ENCODE measurements at regions not wholly inside any gene's neighbourhood (a gene's known extent, or its start where the extent isn't known, plus 50 kb on each side); places are given as distances from the start of the nearest gene placed in this dataset.

DNA sequence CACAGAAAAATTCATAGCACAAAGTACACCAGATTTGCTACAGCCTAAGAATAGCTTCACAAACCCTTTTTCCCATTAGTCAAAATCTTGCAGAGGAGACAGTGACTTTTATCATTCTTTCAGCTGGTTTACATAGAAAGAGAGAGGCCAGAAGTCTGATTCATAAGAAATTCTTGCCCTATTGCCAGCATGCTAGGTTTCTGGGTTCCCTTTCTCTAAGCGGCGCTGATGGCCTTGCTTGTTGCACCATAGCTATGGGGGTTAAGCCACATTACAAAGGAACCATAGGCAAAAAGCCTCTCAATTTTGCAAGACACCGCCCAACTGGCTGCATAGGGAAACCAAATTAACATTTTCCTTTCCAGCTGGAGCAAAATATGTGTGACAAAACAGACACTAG lies 87.4 kb downstream of the ZNF467 start:
- DNase-seq (ENCODE audit: low spot score) (no peak), ATAC-seq (no peak)
- no peak for TF ChIP-seq NR2C2 (CRISPR knock-in tag; IDR thresholded peaks at IDR 0.05)
- TF ChIP-seq, protein P1, sequence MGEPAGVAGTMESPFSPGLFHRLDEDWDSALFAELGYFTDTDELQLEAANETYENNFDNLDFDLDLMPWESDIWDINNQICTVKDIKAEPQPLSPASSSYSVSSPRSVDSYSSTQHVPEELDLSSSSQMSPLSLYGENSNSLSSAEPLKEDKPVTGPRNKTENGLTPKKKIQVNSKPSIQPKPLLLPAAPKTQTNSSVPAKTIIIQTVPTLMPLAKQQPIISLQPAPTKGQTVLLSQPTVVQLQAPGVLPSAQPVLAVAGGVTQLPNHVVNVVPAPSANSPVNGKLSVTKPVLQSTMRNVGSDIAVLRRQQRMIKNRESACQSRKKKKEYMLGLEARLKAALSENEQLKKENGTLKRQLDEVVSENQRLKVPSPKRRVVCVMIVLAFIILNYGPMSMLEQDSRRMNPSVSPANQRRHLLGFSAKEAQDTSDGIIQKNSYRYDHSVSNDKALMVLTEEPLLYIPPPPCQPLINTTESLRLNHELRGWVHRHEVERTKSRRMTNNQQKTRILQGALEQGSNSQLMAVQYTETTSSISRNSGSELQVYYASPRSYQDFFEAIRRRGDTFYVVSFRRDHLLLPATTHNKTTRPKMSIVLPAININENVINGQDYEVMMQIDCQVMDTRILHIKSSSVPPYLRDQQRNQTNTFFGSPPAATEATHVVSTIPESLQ (CRISPR knock-in tag; IDR thresholded peaks at IDR 0.05), result no peak
- no peak for TF ChIP-seq USF2 (CRISPR knock-in tag; IDR thresholded peaks at IDR 0.05)
- TF ChIP-seq ATF1 (CRISPR knock-in tag; IDR thresholded peaks at IDR 0.05), result no peak
- TF ChIP-seq ZNF138 (CRISPR knock-in tag; conservative IDR thresholded peaks at IDR 0.05), result no peak
- TF ChIP-seq NR1H2 (CRISPR knock-in tag; IDR thresholded peaks at IDR 0.05), result no peak
- TF ChIP-seq, protein P2, sequence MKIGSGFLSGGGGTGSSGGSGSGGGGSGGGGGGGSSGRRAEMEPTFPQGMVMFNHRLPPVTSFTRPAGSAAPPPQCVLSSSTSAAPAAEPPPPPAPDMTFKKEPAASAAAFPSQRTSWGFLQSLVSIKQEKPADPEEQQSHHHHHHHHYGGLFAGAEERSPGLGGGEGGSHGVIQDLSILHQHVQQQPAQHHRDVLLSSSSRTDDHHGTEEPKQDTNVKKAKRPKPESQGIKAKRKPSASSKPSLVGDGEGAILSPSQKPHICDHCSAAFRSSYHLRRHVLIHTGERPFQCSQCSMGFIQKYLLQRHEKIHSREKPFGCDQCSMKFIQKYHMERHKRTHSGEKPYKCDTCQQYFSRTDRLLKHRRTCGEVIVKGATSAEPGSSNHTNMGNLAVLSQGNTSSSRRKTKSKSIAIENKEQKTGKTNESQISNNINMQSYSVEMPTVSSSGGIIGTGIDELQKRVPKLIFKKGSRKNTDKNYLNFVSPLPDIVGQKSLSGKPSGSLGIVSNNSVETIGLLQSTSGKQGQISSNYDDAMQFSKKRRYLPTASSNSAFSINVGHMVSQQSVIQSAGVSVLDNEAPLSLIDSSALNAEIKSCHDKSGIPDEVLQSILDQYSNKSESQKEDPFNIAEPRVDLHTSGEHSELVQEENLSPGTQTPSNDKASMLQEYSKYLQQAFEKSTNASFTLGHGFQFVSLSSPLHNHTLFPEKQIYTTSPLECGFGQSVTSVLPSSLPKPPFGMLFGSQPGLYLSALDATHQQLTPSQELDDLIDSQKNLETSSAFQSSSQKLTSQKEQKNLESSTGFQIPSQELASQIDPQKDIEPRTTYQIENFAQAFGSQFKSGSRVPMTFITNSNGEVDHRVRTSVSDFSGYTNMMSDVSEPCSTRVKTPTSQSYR (CRISPR knock-in tag; IDR thresholded peaks at IDR 0.05), result no peak
- TF ChIP-seq, protein P3, sequence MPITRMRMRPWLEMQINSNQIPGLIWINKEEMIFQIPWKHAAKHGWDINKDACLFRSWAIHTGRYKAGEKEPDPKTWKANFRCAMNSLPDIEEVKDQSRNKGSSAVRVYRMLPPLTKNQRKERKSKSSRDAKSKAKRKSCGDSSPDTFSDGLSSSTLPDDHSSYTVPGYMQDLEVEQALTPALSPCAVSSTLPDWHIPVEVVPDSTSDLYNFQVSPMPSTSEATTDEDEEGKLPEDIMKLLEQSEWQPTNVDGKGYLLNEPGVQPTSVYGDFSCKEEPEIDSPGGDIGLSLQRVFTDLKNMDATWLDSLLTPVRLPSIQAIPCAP (CRISPR knock-in tag; IDR thresholded peaks at IDR 0.05), result no peak
- no peak for TF ChIP-seq PREB (CRISPR knock-in tag; IDR thresholded peaks at IDR 0.05; ENCODE audit: borderline replicate concordance)
- peak overlapping the region; percentile 32; the same call in 1 of the 2 replicates for H3K27ac Mint-ChIP-seq
- ChIA-PET POLR2A (no interaction called here), CTCF (interaction anchor here (0.6 to 5.7 kb wide), 7 partner anchors 15 to 1024 kb away, joined by 3 to 50 read pairs (median 4); no protein-coding TSS in a partner anchor)
- H3K9me3 Mint-ChIP-seq, result peaks cover 17% of the 10 kb centered on the region
- no peak overlapping the region for H3K4me3 Mint-ChIP-seq
- peaks cover 51% of the 10 kb centered on the region for H3K4me1 Mint-ChIP-seq
- H3K27me3 Mint-ChIP-seq (ENCODE audit: low read depth), result no peaks in the 10 kb centered on the region
- no peaks in the 10 kb centered on the region; the same call in 1 of the 2 replicates for H3K36me3 Mint-ChIP-seq

DNA sequence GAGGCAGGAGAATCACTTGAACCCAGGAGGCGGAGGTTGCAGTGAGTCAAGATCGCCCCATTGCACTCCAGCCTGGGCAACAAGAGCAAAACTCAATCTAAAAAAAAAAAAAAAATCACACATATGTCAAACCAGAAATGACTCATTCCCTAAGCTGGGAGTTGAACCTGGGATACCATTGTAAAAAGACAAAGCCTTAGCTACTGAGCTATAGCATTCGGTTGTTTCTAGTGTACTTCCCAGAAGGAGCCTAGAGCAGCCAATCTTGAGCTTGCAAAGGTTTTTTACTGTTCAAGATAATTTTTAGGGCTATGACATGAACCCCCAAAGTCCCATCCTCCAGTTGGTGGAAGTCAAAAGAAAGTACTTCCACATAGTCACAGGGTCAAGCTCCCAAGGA lies 87.9 kb downstream of the ZNF467 start:
- Mint-ChIP-seq H3K36me3 (no peaks in the 10 kb centered on the region; the same call in 1 of the 2 replicates), H3K9me3 (peaks cover 23% of the 10 kb centered on the region), H3K4me3 (no peak overlapping the region), H3K27me3 (ENCODE audit: low read depth) (no peaks in the 10 kb centered on the region), H3K27ac (no peak overlapping the region), H3K4me1 (peaks cover 51% of the 10 kb centered on the region)
- no peak for DNase-seq (ENCODE audit: low spot score)
- ChIA-PET CTCF (interaction anchor here (0.6 to 5.7 kb wide), 5 partner anchors 14 to 619 kb away, joined by 3 to 50 read pairs (median 3); no protein-coding TSS in a partner anchor), POLR2A (interaction anchor here (0.6 kb wide), 1 partner anchor 49 kb away, joined by 3 read pairs; no protein-coding TSS in a partner anchor)
- TF ChIP-seq, protein P3 (CRISPR knock-in tag; IDR thresholded peaks at IDR 0.05), result no peak
- TF ChIP-seq, protein P4, sequence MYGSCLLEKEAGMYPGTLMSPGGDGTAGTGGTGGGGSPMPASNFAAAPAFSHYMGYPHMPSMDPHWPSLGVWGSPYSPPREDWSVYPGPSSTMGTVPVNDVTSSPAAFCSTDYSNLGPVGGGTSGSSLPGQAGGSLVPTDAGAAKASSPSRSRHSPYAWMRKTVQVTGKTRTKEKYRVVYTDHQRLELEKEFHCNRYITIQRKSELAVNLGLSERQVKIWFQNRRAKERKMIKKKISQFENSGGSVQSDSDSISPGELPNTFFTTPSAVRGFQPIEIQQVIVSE (CRISPR knock-in tag; IDR thresholded peaks at IDR 0.05; ENCODE audit: borderline replicate concordance), result no peak
- TF ChIP-seq NFE2L1 (CRISPR knock-in tag; IDR thresholded peaks at IDR 0.05) (no peak), ZNF423 (CRISPR knock-in tag; IDR thresholded peaks at IDR 0.05) (no peak)
- no peak for ATAC-seq
